ENCODE measurements at regions not wholly inside any gene's neighbourhood (a gene's known extent, or its start where the extent isn't known, plus 50 kb on each side); places are given as distances from the start of the nearest gene placed in this dataset.

GRCh38 chr1:195765099-195765498, 843.1 kb downstream of the KCNT2 start (continued):
- no peak for TF ChIP-seq REST (IDR thresholded peaks at IDR 0.05; ENCODE audit: low read depth)
- TF ChIP-seq SP1 (IDR thresholded peaks at IDR 0.05; ENCODE audit: low read depth): no peak

GRCh38 chr1:195763907-195764374, 844.3 kb downstream of the KCNT2 start:
- no peak overlapping the region for H2AFZ ChIP-seq (ENCODE audit: low read depth, low read length, poor library complexity, severe bottlenecking)
- POLR2A ChIA-PET: no interaction called here
- H3K36me3 ChIP-seq (ENCODE audit: control insufficient read depth in 1 of 2, insufficient read depth in 2 of 2, low read length in 2 of 2): no peaks in the 10 kb centered on the region
- H3K9me2 ChIP-seq (ENCODE audit: insufficient read depth): no peaks in the 10 kb centered on the region
- no peak for TF ChIP-seq ZBTB33 (IDR thresholded peaks at IDR 0.05; ENCODE audit: extremely low read depth, insufficient replicate concordance, low read length)
- CTCF ChIA-PET: no interaction called here
- no peak overlapping the region for H3K4me3 ChIP-seq (replicated peaks in 1 of 2; ENCODE audit: low read depth in 1 of 2, low read length in 2 of 2)
- no peaks in the 10 kb centered on the region for H4K20me1 ChIP-seq (ENCODE audit: insufficient read depth)
- DNase-seq (ENCODE audit: low read depth, low spot score): no peak
- no peak; the same call in 1 of the 2 replicates for ATAC-seq
- no peak overlapping the region for H3K4me2 ChIP-seq (ENCODE audit: low read length)
- no peak overlapping the region for H3K9ac ChIP-seq (ENCODE audit: low read length)
- no peak overlapping the region for H3K27ac ChIP-seq (ENCODE audit: low read depth, low read length)
- no peaks in the 10 kb centered on the region for H3K4me1 ChIP-seq (ENCODE audit: control insufficient read depth in 1 of 2, insufficient read depth in 2 of 2, low read length in 2 of 2)
- intact Hi-C loops (cut with micrococcal nuclease): no loop called here
- no TSS peak for BruUV-seq (replicated peaks)
- H3K9me3 ChIP-seq (ENCODE audit: control insufficient read depth in 1 of 2, insufficient read depth in 1 of 2, low read depth in 1 of 2, low read length in 2 of 2): no peaks in the 10 kb centered on the region
- no peaks in the 10 kb centered on the region for H3K79me2 ChIP-seq (ENCODE audit: insufficient read depth, low read length)
- H3K27me3 ChIP-seq (ENCODE audit: insufficient read depth, low read length): no peaks in the 10 kb centered on the region
- RAD21 ChIA-PET (ENCODE audit: low non-redundant PET in 1 of 2, low total read pairs in 2 of 2, uncharacterized antibody in 2 of 2, unreplicated experiment in 2 of 2): no interaction called here

All from HCT116 (cell line).